ENCODE measurements at regions not wholly inside any gene's neighbourhood (a gene's known extent, or its start where the extent isn't known, plus 50 kb on each side); places are given as distances from the start of the nearest gene placed in this dataset.

DNA sequence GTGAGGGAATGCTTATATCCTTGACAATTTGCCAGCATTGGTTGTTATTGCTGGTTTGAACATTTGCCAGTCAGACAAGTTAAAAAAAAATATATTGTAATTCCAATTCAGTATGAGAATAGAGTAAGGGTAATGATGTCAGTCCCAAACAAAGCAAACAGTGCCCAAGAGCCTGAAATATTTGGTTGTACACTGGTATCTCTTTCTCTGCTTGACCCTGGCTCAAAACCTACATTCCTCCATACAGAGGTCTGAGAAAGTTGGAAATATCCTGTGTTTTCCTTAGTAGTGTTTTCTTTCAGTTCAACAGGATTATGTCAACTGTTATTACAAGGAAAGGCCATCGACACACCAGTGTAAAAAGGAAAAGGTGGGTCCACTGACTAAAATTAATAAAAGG is 145.6 kb downstream of the MRPL39 start:
- TF ChIP-seq, protein P1, sequence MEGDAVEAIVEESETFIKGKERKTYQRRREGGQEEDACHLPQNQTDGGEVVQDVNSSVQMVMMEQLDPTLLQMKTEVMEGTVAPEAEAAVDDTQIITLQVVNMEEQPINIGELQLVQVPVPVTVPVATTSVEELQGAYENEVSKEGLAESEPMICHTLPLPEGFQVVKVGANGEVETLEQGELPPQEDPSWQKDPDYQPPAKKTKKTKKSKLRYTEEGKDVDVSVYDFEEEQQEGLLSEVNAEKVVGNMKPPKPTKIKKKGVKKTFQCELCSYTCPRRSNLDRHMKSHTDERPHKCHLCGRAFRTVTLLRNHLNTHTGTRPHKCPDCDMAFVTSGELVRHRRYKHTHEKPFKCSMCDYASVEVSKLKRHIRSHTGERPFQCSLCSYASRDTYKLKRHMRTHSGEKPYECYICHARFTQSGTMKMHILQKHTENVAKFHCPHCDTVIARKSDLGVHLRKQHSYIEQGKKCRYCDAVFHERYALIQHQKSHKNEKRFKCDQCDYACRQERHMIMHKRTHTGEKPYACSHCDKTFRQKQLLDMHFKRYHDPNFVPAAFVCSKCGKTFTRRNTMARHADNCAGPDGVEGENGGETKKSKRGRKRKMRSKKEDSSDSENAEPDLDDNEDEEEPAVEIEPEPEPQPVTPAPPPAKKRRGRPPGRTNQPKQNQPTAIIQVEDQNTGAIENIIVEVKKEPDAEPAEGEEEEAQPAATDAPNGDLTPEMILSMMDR (IDR thresholded peaks at IDR 0.05; ENCODE audit: borderline replicate concordance, insufficient read depth, low read depth, low read length) = no peak
- no peak overlapping the region for H3K4me3 ChIP-seq (ENCODE audit: low read depth, low read length)

GRCh38 chr21:25459993-25460392 is 147.3 kb downstream of the MRPL39 start:
- H3K4me3 ChIP-seq (ENCODE audit: low read depth, low read length) = no peak overlapping the region
- TF ChIP-seq, protein P1 (IDR thresholded peaks at IDR 0.05; ENCODE audit: borderline replicate concordance, insufficient read depth, low read depth, low read length) = no peak

GRCh38 chr21:25459365-25459764 is 147.9 kb downstream of the MRPL39 start:
- H3K4me3 ChIP-seq (ENCODE audit: low read depth, low read length) = no peak overlapping the region
- TF ChIP-seq, protein P1 (IDR thresholded peaks at IDR 0.05; ENCODE audit: borderline replicate concordance, insufficient read depth, low read depth, low read length) = no peak

DNA sequence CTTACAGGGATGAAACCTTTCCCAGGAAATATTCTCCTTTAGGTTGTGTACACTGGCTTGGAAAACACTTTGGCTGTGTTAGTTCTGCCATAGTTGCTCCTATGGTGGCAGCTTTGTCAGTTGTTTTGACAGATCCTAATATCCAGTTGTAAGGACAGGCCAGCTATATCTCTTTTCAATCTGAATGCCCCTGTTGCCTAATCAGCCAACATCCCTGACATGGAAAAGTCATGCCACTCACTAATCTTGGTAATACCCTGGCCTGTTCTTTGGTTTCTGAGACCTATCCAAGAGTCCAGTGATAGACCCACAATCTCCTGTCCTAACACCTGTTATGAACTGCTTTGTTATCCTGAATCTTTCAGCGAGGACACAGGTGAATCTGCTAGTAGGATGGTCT is 148.8 kb downstream of the MRPL39 start:
- H3K4me3 ChIP-seq (ENCODE audit: low read depth, low read length) = no peak overlapping the region

GRCh38 chr21:25457946-25458345 is 149.3 kb downstream of the MRPL39 start:
- no peak overlapping the region for H3K4me3 ChIP-seq (ENCODE audit: low read depth, low read length)
- TF ChIP-seq, protein P1 (IDR thresholded peaks at IDR 0.05; ENCODE audit: borderline replicate concordance, insufficient read depth, low read depth, low read length) = no peak

More for the DNA sequence above, 148.8 kb downstream of the MRPL39 start:
- TF ChIP-seq, protein P1 (IDR thresholded peaks at IDR 0.05; ENCODE audit: borderline replicate concordance, insufficient read depth, low read depth, low read length) = no peak

- TF ChIP-seq, protein P1 (IDR thresholded peaks at IDR 0.05; ENCODE audit: borderline replicate concordance, insufficient read depth, low read depth, low read length) = no peak
Measured at GRCh38 chr21:25457411-25457810, 149.9 kb downstream of the MRPL39 start.

GRCh38 chr21:25456672-25457071 is 150.6 kb downstream of the MRPL39 start:
- TF ChIP-seq, protein P1 (IDR thresholded peaks at IDR 0.05; ENCODE audit: borderline replicate concordance, insufficient read depth, low read depth, low read length) = no peak
- H3K4me3 ChIP-seq (ENCODE audit: low read depth, low read length) = no peak overlapping the region

More at GRCh38 chr21:25457411-25457810, 149.9 kb downstream of the MRPL39 start:
- no peak overlapping the region for H3K4me3 ChIP-seq (ENCODE audit: low read depth, low read length)
